ENCODE measurements at regions not wholly inside any gene's neighbourhood (a gene's known extent, or its start where the extent isn't known, plus 50 kb on each side); places are given as distances from the start of the nearest gene placed in this dataset.

DNA sequence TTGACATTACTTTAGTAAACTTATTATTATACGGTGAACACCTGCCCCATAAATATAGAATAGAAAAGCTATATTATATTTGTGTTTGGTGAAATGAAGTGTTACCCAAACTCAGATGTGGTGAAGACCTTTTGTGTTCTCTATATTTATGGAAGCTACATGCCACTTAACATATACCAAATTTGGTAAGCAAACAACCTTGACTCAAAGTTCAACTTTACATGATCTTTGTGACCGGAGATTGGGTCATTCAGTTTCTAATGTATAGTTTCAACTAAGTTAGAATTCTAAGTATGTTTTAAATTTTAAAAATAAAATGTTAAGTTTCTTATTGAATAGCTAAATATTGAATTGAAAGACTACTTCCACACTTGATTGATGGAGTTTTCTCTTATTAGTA is 288.6 kb upstream of the SEMA3D start:
- TF ChIP-seq YY1 (IDR thresholded peaks at IDR 0.05; ENCODE audit: insufficient read depth, insufficient read length) (no peak), SUZ12 (IDR thresholded peaks at IDR 0.05; ENCODE audit: extremely low read depth, insufficient read depth, insufficient read length) (no peak)
